GM12878 (cell line): ENCODE measurements at regions not wholly inside any gene's neighbourhood (a gene's known extent, or its start where the extent isn't known, plus 50 kb on each side); places are given as distances from the start of the nearest gene placed in this dataset.

ENCODE experiments used
- ATAC-seq: fragments of 200-7000 bp; cut with Tn5 transposase; 3 replicates; pipeline ENCODE4 v1.9.1; 2020; ENCODE audit warnings: mild to moderate bottlenecking, moderate library complexity
- BruUV-seq: library from RNA; stranded (reverse); fragments of 400-500 nt; replicated peaks from 2 replicates; lab custom pipeline; 2021; lab: Mats Ljungman, UMichigan
- CTCF ChIA-PET: fragments of 300-600 bp; sonication (Branson Sonifier 250); formaldehyde crosslinking; extraction: SDS; loops from one replicate; lab custom pipeline; 2021; ENCODE audit warnings: inconsistent platforms; lab: Yijun Ruan, JAX
- POLR2A ChIA-PET: fragments of 350-600 bp; formaldehyde crosslinking; extraction: SDS; loops from one replicate; lab custom pipeline; 2021; ENCODE audit warnings: inconsistent platforms; lab: Charles Lee
- RAD21 ChIA-PET: fragments of 300-600 bp; sonication (Branson Sonifier 250); formaldehyde crosslinking; loops from one replicate; lab custom pipeline; 2023; ENCODE audit warnings: antibody characterized with exemption; ENCODE audit not compliant: unreplicated experiment; lab: Charles Lee
- SMC1A ChIA-PET: fragments of 300-600 bp; sonication (Branson Sonifier 250); formaldehyde crosslinking; loops from one replicate; lab custom pipeline; 2023; ENCODE audit not compliant: unreplicated experiment, uncharacterized antibody; lab: Charles Lee
- DNase-seq: peaks from one replicate; pipeline ENCODE4 v3.0.0-alpha.2; 2011; ENCODE audit warnings: low read depth, low spot score
- FAIRE-seq: peaks from 3 replicates; lab custom pipeline; 2011; peaks lifted over from hg19 to GRCh38; lab: Jason Lieb, UNC
- H2AFZ ChIP-seq: 2 replicates; pipeline ENCODE4 v1.6.0; 2011; ENCODE audit warnings: low read depth, low read length, control low read depth; ENCODE audit not compliant: control insufficient read depth
- H3K27ac ChIP-seq: 2 replicates; pipeline ENCODE4 v1.5.1; 2011; ENCODE audit warnings: control low read depth; ENCODE audit not compliant: control insufficient read depth, insufficient read depth
- H3K27me3 ChIP-seq, 2 experiments: replicated peaks in 1 of 2; 2 replicates each; pipeline versions ENCODE4 v1.6.0 to v1.6.1; 2011; ENCODE audit warnings: low read length in 1 of 2; ENCODE audit not compliant: control insufficient read depth in 2 of 2, insufficient read depth in 2 of 2
- H3K36me3 ChIP-seq, 2 experiments: 2 replicates each; pipeline ENCODE4 v1.5.1; 2011; ENCODE audit warnings: low read length in 1 of 2; ENCODE audit not compliant: control insufficient read depth in 2 of 2, insufficient read depth in 2 of 2
- H3K4me1 ChIP-seq: 2 replicates; pipeline ENCODE4 v1.6.1; 2011; ENCODE audit warnings: mild to moderate bottlenecking, low read length, moderate library complexity, mixed read lengths; ENCODE audit not compliant: control insufficient read depth, insufficient read depth
- H3K4me2 ChIP-seq: 2 replicates; pipeline ENCODE4 v1.6.0; 2011; ENCODE audit warnings: control low read depth; ENCODE audit not compliant: control insufficient read depth, insufficient read depth
- H3K4me3 ChIP-seq: fragments of 200-600 bp; sonication (generic); 2 replicates; pipeline ENCODE4 v1.5.1; 2016
- H3K79me2 ChIP-seq: 2 replicates; pipeline ENCODE4 v1.6.0; 2011; ENCODE audit warnings: low read length; ENCODE audit not compliant: control insufficient read depth, insufficient read depth
- H3K9ac ChIP-seq: 2 replicates; pipeline ENCODE4 v1.8.0; 2011; ENCODE audit warnings: low read length, control low read depth, mixed read lengths; ENCODE audit not compliant: control insufficient read depth, insufficient read depth
- H3K9me3 ChIP-seq: replicated peaks from 3 replicates; pipeline ENCODE4 v1.5.1; 2011; ENCODE audit warnings: mild to moderate bottlenecking, low read length; ENCODE audit not compliant: control insufficient read depth, insufficient read depth
- H4K20me1 ChIP-seq: 2 replicates; pipeline ENCODE4 v1.6.0; 2011; ENCODE audit not compliant: control insufficient read depth, insufficient read depth
- BRCA1 ChIP-seq: IDR thresholded peaks from 2 replicates; pipeline ENCODE4 v1.6.1; 2011; ENCODE audit warnings: low read depth, low read length, improper control_type of control experiment
- NKRF ChIP-seq: fragments of 450-650 bp; conservative IDR thresholded peaks from 2 replicates; pipeline ENCODE4 v1.6.1; 2017; ENCODE audit warnings: mild to moderate bottlenecking, moderate library complexity
- PKNOX1 ChIP-seq: fragments of 450-650 bp; IDR thresholded peaks from 2 replicates; pipeline ENCODE4 v1.6.1; 2016; ENCODE audit warnings: mild to moderate bottlenecking
- POLR2AphosphoS2 ChIP-seq: IDR thresholded peaks from 2 replicates; pipeline ENCODE4 v1.6.1; 2011; ENCODE audit warnings: low read depth, mild to moderate bottlenecking, low read length, improper control_type of control experiment, moderate library complexity
- SREBF2 ChIP-seq: IDR thresholded peaks from 2 replicates; pipeline ENCODE4 v1.6.1; 2012; ENCODE audit warnings: mild to moderate bottlenecking, low read length
- USF1 ChIP-seq: IDR thresholded peaks from 2 replicates; pipeline ENCODE4 v1.6.1; 2011; ENCODE audit warnings: borderline replicate concordance, low read depth, mild to moderate bottlenecking, moderate library complexity, mixed read lengths, low read length; ENCODE audit not compliant: insufficient read depth; ENCODE audit errors: extremely low read length
- YBX1 ChIP-seq: fragments of 450-650 bp; IDR thresholded peaks from 2 replicates; pipeline ENCODE4 v1.6.1; 2016; ENCODE audit warnings: antibody characterized with exemption
- YY1 ChIP-seq: IDR thresholded peaks from 2 replicates; pipeline ENCODE4 v1.6.1; 2011; ENCODE audit warnings: low read depth, mild to moderate bottlenecking, low read length
- WGBS: methylation state at CpG from one replicate; pipeline ENCODE4 v1.1.6; 2016; ENCODE audit warnings: low lambda C conversion rate; ENCODE audit not compliant: insufficient replicate concordance, insufficient coverage; ENCODE audit errors: missing lambda C conversion rate; 5-methylcytosine and 5-hydroxymethylcytosine counted together
- in situ Hi-C: fragments of 300-500 bp; cut with MboI; formaldehyde crosslinking; loops from 9 replicates; pipeline ENCODE4 v1.14.3; 2018; ENCODE audit warnings: mixed read lengths
- intact Hi-C: fragments of 100-400 bp; cut with micrococcal nuclease; formaldehyde crosslinking; loops from one replicate; pipeline ENCODE4 v1.14.2; 2022; ENCODE audit not compliant: unreplicated experiment

- ChIA-PET POLR2A (interaction anchor here (0.7 kb wide), 1 partner anchor 43 kb away, joined by 3 read pairs; no protein-coding TSS in a partner anchor), RAD21 (no interaction called here), CTCF (no interaction called here), SMC1A (interaction anchor here (0.5 kb wide), 1 partner anchor 53 kb away, joined by 3 read pairs; no protein-coding TSS in a partner anchor)
- in situ Hi-C loops = no loop called here
- BruUV-seq = no TSS peak
- Histone ChIP-seq H3K36me3 (no peaks in the 10 kb centered on the region), H3K9me3 (no peaks in the 10 kb centered on the region), H3K9ac (no peak overlapping the region), H3K4me2 (no peak overlapping the region), H3K79me2 (no peaks in the 10 kb centered on the region), H4K20me1 (no peaks in the 10 kb centered on the region), H3K27me3 (no peaks in the 10 kb centered on the region), H2AFZ (no peak overlapping the region), H3K4me3 (no peak overlapping the region), H3K4me1 (no peaks in the 10 kb centered on the region), H3K27ac (no peak overlapping the region)
- no peak for ATAC-seq
- 63% methylated on average over 20 of the region's 20 CpGs for WGBS
- DNase-seq = no peak
- intact Hi-C loops = no loop called here
- FAIRE-seq = no peak
- no peak for TF ChIP-seq YY1
- TF ChIP-seq SREBF2 = no peak
- TF ChIP-seq BRCA1 = no peak
- no peak for TF ChIP-seq NKRF
- no peak for TF ChIP-seq PKNOX1
- no peak for TF ChIP-seq USF1
- no peak for TF ChIP-seq YBX1
- no peak for TF ChIP-seq POLR2AphosphoS2
Measured at GRCh38 chr16:85520853-85521521, 92.1 kb upstream of the GSE1 start.
